ENCODE measurements at regions not wholly inside any gene's neighbourhood (a gene's known extent, or its start where the extent isn't known, plus 50 kb on each side); places are given as distances from the start of the nearest gene placed in this dataset.

DNA sequence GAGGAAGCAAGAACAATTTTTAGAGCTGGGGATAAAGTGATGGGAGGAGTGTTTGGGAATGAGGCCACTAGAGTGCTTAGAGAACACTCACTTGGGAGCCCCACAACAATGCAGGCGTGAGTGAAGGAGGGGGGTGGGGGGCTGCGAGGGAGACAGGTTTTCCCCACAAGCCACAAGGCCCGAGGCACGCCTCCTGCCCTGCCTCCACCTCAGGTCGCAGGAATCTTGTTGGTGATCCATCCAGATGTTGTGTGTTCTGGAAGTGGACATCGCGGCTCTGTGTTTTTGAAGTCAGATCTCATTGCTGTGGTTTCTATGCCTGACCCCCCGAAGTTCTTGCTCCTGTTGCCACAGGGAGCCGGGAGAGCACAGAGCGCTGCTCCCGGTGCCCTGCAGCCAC is 178.0 kb upstream of the BMPER start:
- no peak for DNase-seq (ENCODE audit: low read depth)

DNA sequence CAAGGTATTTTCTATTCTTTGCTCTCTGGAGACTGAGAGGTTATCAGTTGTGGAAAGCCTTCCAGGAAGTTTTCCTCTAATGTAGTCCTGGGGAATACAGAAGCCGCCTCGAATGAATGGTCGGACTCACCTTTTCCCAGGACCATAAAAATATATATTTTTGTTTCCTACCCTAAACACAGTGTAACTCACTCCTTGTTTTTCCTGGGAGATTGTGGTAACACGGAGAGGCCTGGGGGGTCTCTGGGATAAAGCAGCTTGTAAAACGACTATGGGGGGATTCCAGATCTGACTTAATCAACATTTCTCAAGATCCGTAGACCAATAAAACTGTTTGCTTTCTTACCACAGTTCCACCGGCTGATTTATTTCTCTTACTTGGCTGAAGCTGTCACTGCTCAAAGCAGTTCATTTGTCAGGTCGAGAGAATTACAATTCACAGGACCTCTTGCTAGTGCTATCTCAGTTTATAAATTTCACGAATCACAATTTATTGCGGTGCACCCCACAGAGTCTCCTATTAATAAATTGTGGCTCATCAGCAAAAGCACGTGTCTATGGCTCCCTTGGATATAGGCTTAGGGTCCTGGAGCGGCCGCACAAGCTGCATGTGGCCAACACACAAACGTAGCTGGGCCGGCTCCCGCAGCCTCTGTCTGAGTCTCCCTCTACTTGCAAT is 176.3 kb upstream of the BMPER start:
- no peak for DNase-seq (ENCODE audit: low read depth)

DNA sequence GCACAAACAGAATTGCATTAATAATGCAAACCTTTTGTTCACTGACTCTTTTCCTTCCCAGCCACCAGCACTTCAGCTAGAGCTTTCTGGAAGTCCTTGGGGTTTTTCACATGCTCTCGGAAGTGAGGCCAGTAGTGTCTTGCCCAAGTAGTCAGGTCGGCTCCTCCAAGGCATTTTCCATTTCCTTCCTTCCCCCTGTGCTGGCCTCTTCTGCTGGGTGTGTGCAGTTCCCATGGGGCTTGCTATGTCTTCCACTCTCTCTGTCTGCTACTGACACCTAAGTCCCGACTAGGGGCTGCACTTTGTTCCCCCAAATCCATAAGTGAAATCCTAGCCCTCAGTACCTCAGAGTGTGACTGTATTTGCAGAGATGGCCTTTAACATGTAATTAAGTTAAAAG is 175.6 kb upstream of the BMPER start:
- DNase-seq (ENCODE audit: low read depth) = no peak

DNA sequence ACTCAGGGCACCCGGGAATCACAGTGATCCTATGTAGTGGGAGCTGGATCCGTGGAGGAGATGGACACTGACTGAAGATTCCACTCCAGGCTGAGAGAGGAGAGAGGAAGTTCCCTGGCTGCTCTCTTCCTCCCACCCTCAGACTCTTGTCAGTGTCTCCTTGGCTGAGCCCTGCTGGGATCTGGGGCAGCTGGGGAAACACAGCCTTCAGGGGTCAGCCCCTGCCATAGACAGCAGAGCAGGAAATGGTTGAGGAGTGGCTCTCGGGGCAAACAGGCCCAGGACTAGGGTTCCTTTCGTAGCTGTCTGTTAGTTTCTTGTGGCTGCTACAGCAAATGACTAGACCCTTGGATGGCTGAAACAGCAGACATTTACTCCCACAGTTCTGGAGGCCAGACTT is 174.4 kb upstream of the BMPER start:
- no peak for DNase-seq (ENCODE audit: low read depth)

DNA sequence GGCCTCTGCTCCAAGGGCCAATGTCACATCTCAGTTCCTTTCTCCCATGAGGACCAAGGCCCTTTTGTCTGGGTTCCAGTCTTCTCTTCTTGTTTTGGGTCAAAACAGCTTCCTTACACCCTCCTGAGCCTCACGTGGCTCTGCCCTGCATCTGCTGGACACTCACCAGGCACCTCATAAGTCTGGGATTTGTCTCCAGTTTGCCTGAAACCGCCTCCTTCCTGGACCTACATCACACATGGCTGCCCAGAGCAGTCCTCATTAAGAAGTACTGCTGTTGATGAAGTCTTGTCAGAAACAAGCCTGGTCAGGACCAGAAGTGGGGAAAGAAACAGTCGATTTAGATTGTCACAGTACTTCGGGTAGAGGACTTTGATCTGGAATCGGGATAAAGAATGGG is 173.4 kb upstream of the BMPER start:
- DNase-seq (ENCODE audit: low read depth) = no peak

DNA sequence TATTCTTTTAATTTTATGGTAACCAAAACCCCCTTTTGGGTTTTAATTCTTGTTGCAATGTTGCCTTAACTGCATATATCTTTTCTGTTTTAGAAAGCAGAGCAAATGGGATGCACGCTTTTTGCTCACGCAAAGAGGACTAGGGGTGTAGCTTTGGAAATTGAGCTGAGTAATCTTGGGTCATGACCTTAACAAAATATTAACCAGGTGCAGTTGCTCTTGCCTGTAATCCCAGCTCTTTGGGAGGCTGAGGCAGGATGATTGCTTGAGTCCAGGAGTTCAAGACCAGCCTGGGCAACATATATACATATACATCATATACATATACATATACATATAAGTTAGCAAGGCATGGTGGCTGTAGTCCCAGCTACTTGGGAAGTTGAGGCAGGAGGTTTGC is 172.9 kb upstream of the BMPER start:
- DNase-seq (ENCODE audit: low read depth) = no peak

DNA sequence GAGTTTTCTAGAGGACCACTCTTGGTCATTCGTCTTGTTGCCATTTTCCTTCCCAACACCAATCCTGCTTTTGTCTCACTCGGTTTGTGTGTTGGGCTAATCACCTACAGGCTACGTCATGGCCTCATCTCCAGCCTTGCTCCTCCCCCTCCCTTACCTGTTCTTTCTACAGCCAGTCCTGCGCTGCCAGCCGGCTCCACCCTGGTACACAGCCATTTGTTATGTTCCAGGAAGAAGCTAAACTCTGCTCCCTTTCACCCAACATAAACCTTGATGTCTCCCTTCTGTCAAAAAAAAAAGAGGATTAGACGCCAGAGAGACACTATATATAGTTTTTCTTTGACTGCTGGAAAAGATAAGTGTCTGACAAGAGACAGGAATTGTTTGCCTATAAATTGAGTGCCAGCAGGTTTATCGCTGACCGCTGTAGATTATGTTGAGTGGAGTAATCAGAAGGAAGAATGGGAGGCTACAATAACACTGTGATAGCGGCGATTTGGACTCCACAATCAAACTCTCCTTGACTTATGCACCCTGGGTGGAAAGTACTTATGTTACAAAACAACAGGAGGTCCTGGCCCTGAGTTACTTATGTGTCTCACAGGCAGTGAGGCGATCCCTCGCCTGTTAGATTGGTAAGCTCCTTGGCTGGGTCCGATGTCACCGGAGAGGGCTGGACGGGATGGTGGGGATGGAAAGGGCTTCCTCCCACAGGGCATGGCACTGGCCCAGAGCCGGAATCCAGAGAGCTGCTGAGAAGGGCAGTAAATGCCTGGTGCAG is 171.3 kb upstream of the BMPER start:
- no peak for DNase-seq (ENCODE audit: low read depth)

DNA sequence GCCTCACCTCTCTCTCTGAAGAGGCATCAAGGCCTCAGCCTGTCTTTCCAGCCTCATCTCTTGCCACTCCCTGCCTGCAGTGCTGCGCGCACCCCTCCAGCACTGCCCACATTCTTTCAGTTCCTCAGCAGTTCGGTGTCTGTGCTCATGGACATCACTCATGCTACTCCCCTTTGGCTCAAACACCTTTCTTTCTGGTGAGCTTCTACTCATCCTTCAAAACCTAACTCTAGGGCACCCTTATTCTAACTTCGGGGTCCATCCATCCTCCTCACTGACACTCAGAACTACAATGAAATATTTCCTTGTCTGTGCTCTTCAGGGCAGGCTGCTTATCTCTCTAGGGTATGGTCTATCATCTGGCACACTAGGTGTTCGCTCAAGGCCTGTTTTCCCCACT is 169.9 kb upstream of the BMPER start:
- DNase-seq (ENCODE audit: low read depth) = no peak

DNA sequence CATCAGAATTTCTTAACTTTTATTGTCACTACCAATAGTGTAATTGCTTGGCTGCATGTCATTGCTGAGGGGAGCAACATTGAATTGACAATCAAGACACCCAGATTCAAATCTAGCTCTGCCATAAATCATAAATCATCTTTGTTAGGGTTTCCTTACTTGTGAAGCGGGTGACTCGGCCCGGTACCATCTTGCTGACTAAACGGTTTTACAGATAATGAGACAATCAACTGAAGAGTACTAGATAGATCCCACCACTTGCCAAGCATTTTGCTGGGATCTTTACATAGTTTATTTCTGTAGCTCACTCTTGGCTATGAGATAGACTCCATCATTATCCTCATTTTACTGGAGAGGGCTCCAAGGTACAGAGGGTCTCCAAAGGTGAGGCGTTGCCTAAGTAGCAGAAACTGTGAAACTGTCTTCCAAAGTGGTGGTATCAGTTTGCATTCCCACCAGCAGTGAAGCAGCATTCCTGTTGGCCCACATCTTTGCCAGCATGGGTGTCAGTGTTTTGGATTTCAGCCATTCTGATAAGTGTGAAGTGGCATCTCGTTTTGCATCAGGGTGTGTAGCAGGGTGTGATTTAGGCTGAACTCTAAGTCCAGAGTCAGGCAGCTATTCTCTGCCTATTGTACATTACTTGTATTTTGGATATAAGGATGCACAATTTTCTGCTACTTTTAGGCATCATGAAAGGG is 168.7 kb upstream of the BMPER start:
- DNase-seq (ENCODE audit: low read depth) = no peak

DNA sequence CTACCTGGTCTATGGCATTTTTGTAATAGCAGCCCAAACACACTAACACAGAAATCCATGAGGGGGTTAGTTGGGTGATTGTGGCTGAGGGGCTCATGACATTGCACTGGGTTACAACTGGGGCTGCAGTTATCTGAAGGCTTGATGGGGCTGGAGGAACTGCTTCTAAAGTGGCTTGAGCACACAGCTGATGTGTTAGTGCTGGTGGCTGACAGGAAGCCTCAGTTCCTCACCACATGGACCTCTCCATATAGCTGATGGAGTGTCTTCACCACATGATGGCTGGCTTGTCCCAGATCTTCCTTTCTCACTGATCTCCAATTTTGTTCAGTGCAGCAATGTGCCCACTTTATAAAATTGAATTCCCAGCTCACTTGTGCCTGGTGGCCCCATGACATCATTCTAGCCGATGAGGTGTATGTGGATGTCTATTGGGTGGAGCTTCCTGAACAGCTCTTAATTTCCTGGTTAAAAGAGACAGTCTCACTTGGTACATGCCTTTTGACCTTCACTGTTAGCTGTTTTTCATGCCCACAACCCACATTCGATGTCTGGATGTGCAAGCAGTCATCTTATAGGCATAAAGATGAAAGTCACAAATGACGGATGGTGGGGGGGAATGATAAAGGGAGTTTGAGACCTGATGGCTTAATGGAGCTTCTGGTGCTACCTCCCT is 166.9 kb upstream of the BMPER start:
- no peak for DNase-seq (ENCODE audit: low read depth)

DNA sequence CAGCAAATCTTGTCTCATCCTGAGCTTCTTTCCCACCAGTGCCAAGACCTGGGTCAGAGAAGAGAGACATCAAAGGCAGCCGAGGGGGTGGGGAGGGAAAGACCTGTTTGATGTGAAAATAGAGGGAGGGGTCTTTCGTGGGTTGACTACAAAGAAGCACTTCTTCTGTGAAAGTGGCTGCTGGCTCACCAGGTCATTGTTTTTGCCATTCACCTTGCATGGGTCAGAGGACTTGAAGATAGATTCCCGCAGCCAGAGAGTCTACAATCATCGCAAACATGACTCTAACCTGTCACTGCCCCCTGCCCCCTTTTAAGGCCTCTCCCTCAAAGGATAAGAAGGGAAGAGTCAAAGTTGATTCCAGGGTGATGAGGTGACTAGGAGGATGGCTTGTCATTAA is 166.1 kb upstream of the BMPER start:
- DNase-seq (ENCODE audit: low read depth) = no peak

DNA sequence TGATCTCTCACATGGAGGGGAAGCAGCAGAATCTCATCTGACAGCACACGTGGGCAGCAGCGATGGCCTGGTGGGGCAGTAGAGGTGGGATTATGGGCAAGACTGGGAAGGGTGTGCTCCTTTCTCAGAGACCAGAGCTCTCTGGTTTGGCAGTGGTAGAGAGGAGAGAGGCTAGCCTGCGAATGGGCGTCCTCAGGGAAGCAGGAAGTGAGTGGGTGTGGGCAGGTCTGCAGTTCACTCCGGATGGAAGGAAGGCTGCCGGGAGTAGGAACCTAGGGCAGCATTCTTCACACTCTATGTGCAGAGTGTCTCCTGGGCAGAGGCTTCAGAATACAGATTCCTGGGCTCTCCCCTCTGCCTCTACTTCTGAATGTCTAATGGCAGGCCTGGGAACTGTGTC is 162.8 kb upstream of the BMPER start:
- no peak for DNase-seq (ENCODE audit: low read depth)

DNA sequence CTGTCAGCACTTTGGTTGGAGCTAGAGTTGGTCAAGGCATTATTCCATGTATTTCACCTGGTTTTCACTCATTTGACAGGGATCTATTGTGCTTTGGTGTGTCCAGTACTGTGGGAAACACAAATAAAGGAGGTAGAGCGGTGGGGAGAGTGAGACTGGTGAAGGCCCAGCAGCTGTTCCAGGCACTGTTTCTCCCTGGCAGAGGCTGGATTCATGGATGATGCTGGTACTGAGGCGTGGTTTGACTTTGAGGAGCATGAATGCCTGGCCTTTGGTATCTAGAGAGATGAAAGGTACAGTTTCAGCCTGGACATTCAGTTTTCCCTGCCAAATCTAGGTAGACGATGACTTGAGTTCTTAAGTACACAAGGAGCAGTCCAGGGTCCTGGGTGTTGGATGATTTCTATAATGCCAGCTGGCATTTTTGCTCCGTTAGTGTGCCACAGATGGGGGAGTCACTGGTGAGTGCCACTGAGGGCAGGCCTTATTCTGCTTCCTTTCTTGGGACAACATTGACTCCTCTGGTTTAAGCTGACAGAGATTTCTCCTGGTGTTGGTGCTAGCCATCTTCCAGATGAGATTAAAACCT is 162.2 kb upstream of the BMPER start:
- DNase-seq (ENCODE audit: low read depth) = peak; percentile 19

DNA sequence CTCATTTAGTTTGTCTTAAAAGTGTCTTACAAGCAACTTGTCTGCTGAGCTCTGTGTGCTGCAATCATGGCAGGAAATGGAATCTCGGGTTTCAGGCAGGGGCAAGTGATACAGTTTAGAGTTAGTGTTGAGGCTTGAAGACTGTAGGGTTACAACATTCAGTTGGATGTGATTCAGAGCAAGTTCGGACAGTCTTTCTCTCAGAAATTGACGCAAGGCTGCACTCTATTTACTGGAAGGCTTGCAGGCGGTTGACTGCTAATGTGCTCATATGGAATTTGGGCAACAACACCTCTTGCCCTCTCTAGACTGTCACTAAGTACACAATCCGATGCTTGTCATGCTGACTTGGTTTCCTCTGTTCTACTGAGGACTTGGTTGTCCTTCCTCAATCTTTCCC is 161.7 kb upstream of the BMPER start:
- peak; percentile 98 for DNase-seq (ENCODE audit: low read depth)

DNA sequence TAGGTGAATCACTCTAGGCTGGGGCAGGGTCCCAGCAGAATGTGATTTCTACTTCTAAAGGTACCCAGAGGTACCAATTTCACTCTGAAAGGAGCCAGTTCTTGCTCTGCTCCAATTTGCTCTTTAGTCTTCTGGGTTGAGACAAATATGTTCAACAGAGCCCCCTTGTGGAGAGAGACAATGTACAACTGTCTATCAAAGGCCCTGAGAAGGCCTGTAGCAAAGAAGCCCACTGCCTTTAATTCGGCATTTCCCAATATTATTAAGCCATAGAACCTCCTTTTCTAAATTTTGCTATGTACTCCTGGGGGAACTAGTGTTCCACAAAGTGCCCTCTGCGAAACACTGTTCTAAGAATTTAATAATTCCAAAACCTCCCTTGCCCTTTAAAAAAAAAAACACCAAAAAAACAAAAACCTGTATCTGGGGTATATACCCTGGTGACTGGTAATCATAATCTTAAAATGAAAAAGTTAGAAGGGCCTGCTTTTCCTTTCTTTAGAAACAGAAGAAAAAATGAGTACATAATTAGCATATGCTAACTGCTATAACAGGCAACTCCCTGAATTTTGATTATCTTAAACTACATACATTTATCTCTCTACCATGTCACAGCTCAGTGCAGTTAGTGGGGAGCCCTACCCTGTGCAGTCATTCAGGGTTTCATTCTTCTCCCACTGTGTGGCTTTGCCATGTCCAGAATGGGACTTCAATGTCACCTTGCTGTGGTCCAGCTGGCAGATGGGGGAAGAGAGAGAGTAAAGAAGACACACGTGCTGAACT is 160.9 kb upstream of the BMPER start:
- peak; percentile 14 for DNase-seq (ENCODE audit: low read depth)

DNA sequence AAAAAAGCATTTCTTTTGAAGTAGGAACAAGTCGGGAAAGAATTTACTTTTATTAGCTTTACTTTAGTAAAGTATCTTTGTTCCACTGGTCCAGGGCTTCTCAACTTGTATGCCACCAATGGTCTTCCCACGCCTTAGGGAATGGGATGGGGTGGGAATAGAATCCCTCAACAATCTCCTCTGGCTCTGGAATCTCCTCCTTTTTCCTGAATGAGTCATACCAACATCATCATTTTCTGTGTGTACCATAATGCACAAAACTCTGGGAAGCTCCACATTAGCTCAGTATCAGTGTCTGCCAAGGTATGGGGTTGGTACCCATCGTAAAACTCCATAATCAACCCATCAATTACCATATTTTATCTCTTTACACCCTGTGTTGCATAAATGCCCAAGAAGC is 159.4 kb upstream of the BMPER start:
- DNase-seq (ENCODE audit: low read depth) = no peak

DNA sequence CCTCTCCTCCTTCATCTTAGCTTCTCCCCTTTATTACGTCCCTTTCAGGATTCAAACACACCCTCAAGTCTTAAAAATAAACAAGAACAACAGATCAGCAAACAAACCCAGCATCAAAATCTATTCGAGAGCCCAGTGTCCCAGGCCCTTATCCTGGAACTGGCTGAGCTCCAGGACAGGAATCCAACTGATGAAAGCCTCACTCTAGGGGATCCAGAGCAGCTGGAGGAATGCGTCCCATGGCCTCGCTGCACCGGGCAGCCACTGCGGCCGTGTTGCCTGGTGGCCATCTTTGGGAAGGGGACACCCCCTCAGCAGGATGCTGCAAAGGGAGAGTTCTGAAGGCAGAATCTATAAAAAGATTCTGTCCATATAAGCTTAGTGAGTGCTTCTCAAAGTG is 156.5 kb upstream of the BMPER start:
- DNase-seq (ENCODE audit: low read depth) = no peak

DNA sequence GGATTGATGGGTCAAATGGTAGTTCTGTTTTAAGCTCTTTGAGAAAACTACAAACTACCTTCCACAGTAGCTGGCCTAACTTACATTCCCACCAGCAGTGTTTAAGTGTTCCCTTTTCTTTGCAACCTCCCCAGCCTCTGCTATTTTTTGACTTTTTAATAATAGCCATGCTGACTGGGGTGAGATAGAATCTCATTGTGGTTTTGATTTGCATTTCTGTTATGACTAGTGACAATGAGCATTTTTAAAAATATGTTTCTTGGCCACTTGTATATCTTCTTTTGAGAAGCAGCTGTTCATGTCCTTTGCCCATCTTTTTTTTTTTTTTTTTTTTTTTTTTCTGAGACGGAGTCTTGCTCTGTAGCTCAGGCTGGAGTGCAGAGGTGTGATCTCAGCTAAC is 155.2 kb upstream of the BMPER start:
- peak; percentile 39 for DNase-seq (ENCODE audit: low read depth)

DNA sequence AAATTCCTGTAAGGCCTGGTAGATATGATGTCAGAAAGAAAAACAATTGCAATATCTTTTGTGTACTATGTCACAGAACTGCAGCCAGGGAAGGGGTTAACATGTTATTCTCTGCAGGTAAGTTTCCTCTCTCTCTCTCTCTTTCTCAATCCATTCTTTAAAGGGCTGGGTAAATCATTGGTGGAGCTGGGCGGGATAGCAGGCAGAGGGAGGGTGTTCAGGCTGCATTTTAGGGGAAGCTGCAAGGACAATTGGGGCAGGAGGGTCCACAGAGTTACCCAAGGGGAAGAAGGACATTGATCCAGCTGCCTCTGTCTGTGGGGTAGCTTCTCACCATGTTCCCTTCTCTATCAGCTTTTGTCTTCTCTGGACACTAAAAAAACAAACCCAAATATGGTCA is 153.9 kb upstream of the BMPER start:
- no peak for DNase-seq (ENCODE audit: low read depth)

DNA sequence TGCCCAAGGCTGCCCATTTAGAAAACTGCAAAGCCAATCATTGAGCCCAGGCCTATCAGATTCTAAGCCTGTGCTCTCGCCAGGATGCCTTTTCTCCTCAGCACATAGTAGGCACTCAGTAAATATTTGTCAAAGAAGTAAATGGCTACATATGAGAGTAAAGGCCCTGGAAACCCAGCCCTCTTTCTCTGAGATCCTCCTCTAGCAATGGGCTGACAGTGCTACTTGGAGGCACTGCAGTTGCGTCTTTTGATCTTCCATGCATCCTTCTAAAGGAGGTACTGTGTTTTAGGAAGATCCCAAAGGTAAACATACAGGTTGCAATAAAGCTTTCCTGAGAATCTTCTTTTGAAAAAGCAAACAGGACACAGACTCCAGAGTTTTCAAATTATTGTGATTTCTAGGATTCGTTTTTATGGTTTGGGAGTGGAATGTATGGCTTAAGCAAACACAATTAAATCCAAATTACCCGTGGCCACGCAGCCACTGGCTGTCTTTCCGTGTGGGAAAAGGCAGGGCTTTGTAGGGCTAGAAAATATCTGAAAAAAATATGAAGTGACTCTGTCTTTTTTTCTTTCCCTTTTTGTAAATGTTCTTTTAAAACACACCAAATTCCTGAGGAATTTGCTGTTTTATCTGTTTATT is 151.3 kb upstream of the BMPER start:
- no peak for DNase-seq (ENCODE audit: low read depth)

Measured in iris pigment epithelial cell (primary cell).